H1 (cell line): ENCODE measurements at regions not wholly inside any gene's neighbourhood (a gene's known extent, or its start where the extent isn't known, plus 50 kb on each side); places are given as distances from the start of the nearest gene placed in this dataset.

Source experiments
- CTCF ChIA-PET: fragments of 300-600 bp; sonication (Branson Sonifier 250); formaldehyde crosslinking; loops from one replicate; lab custom pipeline; 2021; ENCODE audit not compliant: partially characterized antibody; lab: Charles Lee
- POLR2A ChIA-PET: fragments of 300-600 bp; sonication (Branson Sonifier 250); formaldehyde crosslinking; loops from one replicate; lab custom pipeline; 2021; ENCODE audit warnings: inconsistent platforms; ENCODE audit not compliant: partially characterized antibody; lab: Charles Lee
- DNase-seq, 2 experiments: peaks; one replicate each; pipeline versions ENCODE4 v3.0.0 to v3.0.0-alpha.2; 2010 to 2022; ENCODE audit warnings: low spot score in 2 of 2, low read depth in 1 of 2, mixed read lengths in 1 of 2
- FAIRE-seq: peaks from 2 replicates; lab custom pipeline; 2011; peaks lifted over from hg19 to GRCh38; lab: Jason Lieb, UNC
- H2AFZ ChIP-seq: 2 replicates; pipeline ENCODE4 v1.8.1; 2012; ENCODE audit warnings: low read length, inconsistent platforms
- H2AK5ac ChIP-seq: 2 replicates; pipeline ENCODE4 v1.6.1; 2013; ENCODE audit warnings: low read depth, low read length
- H2BK120ac ChIP-seq: replicated peaks from 2 replicates; pipeline ENCODE3; 2013; ENCODE audit warnings: low read depth, low read length, inconsistent platforms
- H2BK12ac ChIP-seq: 2 replicates; pipeline ENCODE4 v1.6.1; 2013; ENCODE audit warnings: low read depth, low read length
- H2BK15ac ChIP-seq: 2 replicates; pipeline ENCODE4 v1.6.1; 2013; ENCODE audit warnings: low read length
- H2BK20ac ChIP-seq: 2 replicates; pipeline ENCODE4 v1.6.1; 2013; ENCODE audit warnings: low read length
- H2BK5ac ChIP-seq: 2 replicates; pipeline ENCODE4 v1.6.1; 2013; ENCODE audit warnings: low read depth, low read length
- H3K14ac ChIP-seq: 2 replicates; pipeline ENCODE4 v1.6.1; 2013; ENCODE audit warnings: inconsistent platforms; ENCODE audit not compliant: insufficient read length
- H3K18ac ChIP-seq: 2 replicates; pipeline ENCODE4 v1.6.1; 2013; ENCODE audit warnings: low read length; ENCODE audit errors: extremely low read depth
- H3K23ac ChIP-seq: 2 replicates; pipeline ENCODE4 v1.6.1; 2013; ENCODE audit warnings: inconsistent platforms; ENCODE audit not compliant: insufficient read length
- H3K23me2 ChIP-seq: 2 replicates; pipeline ENCODE4 v1.6.1; 2013; ENCODE audit warnings: low read depth, low read length
- H3K27ac ChIP-seq: 2 replicates; pipeline ENCODE4 v1.6.1; 2011; ENCODE audit warnings: low read depth, low read length, inconsistent platforms
- H3K27me3 ChIP-seq, 4 experiments: replicated peaks in 1 of 4; 1 replicate in 1 of 4; 2 replicates in 3 of 4; pipeline versions ENCODE4 v1.6.1 to v1.8.1; 2011 to 2013; ENCODE audit warnings: low read length in 3 of 4, mild to moderate bottlenecking in 3 of 4, inconsistent platforms in 2 of 4, mixed read lengths in 2 of 4, moderate library complexity in 1 of 4; ENCODE audit not compliant: control insufficient read depth in 3 of 4, insufficient read depth in 3 of 4; ENCODE audit errors: extremely low read depth in 1 of 4
- H3K36me3 ChIP-seq, 4 experiments: 2 replicates each; pipeline versions ENCODE4 v1.6.1 to v1.8.1; 2011 to 2013; ENCODE audit warnings: mild to moderate bottlenecking in 4 of 4, low read length in 3 of 4, moderate library complexity in 2 of 4, control low read depth in 1 of 4, inconsistent platforms in 1 of 4; ENCODE audit not compliant: insufficient read depth in 4 of 4, control insufficient read depth in 2 of 4
- H3K4ac ChIP-seq: replicated peaks from 2 replicates; pipeline ENCODE3; 2013; ENCODE audit warnings: low read length, low read depth, mixed read lengths, inconsistent platforms; ENCODE audit not compliant: insufficient read length
- H3K4me1 ChIP-seq, 4 experiments: replicated peaks in 1 of 4; 1 replicate in 1 of 4; 2 replicates in 3 of 4; pipeline versions ENCODE4 v1.6.1 to v1.8.1; 2011 to 2013; ENCODE audit warnings: low read length in 3 of 4, inconsistent platforms in 2 of 4, mixed read lengths in 1 of 4; ENCODE audit not compliant: insufficient read depth in 4 of 4, control insufficient read depth in 3 of 4
- H3K4me2 ChIP-seq, 2 experiments: 2 replicates each; pipeline versions ENCODE4 v1.6.1 to v1.8.1; 2011 to 2013; ENCODE audit warnings: low read depth in 2 of 2, low read length in 2 of 2, control low read depth in 1 of 2, inconsistent platforms in 1 of 2, mild to moderate bottlenecking in 1 of 2; ENCODE audit not compliant: insufficient read depth in 1 of 2
- H3K4me3 ChIP-seq, 4 experiments: fragments of 200-600, 300-600 bp in 1 of 4; sonication (generic), shearing (Covaris generic), sonication (Bioruptor Twin) in 1 of 4; 2 replicates each; pipeline versions ENCODE4 v1.5.1 to v1.8.1; 2011 to 2016; ENCODE audit warnings: low read length in 4 of 4, low read depth in 3 of 4, control low read depth in 2 of 4, inconsistent platforms in 2 of 4, mild to moderate bottlenecking in 2 of 4, mixed read lengths in 1 of 4, moderate library complexity in 1 of 4; ENCODE audit not compliant: insufficient read depth in 2 of 4; ENCODE audit errors: extremely low read depth in 1 of 4
- H3K56ac ChIP-seq: replicated peaks from 2 replicates; pipeline ENCODE3; 2013; ENCODE audit warnings: low read depth, mild to moderate bottlenecking, mixed read lengths, low read length, inconsistent platforms; ENCODE audit not compliant: insufficient read length
- H3K79me1 ChIP-seq: 2 replicates; pipeline ENCODE4 v1.6.1; 2013; ENCODE audit warnings: low read depth, low read length, control low read depth
- H3K79me2 ChIP-seq, 2 experiments: 2 replicates each; pipeline versions ENCODE4 v1.6.1 to v1.8.1; 2012 to 2013; ENCODE audit warnings: low read length in 2 of 2, mild to moderate bottlenecking in 2 of 2, inconsistent platforms in 1 of 2; ENCODE audit not compliant: insufficient read depth in 2 of 2, control insufficient read depth in 1 of 2
- H3K9ac ChIP-seq, 4 experiments: replicated peaks in 1 of 4; 1 replicate in 1 of 4; 2 replicates in 3 of 4; pipeline versions ENCODE4 v1.6.1 to v1.8.1; 2011 to 2013; ENCODE audit warnings: low read depth in 3 of 4, low read length in 3 of 4, control low read depth in 2 of 4, mild to moderate bottlenecking in 2 of 4, moderate library complexity in 2 of 4, inconsistent platforms in 1 of 4; ENCODE audit errors: extremely low read depth in 1 of 4
- H3K9me3 ChIP-seq, 2 experiments: 2 replicates each; pipeline versions ENCODE4 v1.6.1 to v1.8.1; 2012 to 2013; ENCODE audit warnings: mild to moderate bottlenecking in 2 of 2, moderate library complexity in 2 of 2, control low read depth in 1 of 2, inconsistent platforms in 1 of 2, low read depth in 1 of 2, low read length in 1 of 2, mixed read lengths in 1 of 2; ENCODE audit not compliant: insufficient read depth in 2 of 2
- H4K20me1 ChIP-seq, 2 experiments: replicated peaks in 1 of 2; 2 replicates each; pipeline versions ENCODE3 to v1.8.1; 2011 to 2013; ENCODE audit warnings: inconsistent platforms in 2 of 2, low read length in 2 of 2, mild to moderate bottlenecking in 1 of 2; ENCODE audit not compliant: insufficient read depth in 2 of 2, control insufficient read depth in 1 of 2
- H4K5ac ChIP-seq: 2 replicates; pipeline ENCODE4 v1.6.1; 2013; ENCODE audit warnings: low read length, low read depth, mixed read lengths, inconsistent platforms; ENCODE audit not compliant: insufficient read length
- H4K8ac ChIP-seq: 2 replicates; pipeline ENCODE4 v1.8.0; 2013; ENCODE audit warnings: mild to moderate bottlenecking, moderate library complexity, low read length, inconsistent platforms; ENCODE audit not compliant: insufficient read depth; ENCODE audit errors: extremely low read depth
- H4K91ac ChIP-seq: replicated peaks from 2 replicates; pipeline ENCODE3; 2013; ENCODE audit warnings: low read length, mixed read lengths, inconsistent platforms; ENCODE audit not compliant: insufficient read length
- ATF3 ChIP-seq: IDR thresholded peaks from 2 replicates; pipeline ENCODE4 v1.6.1; 2011; ENCODE audit warnings: low read depth, mild to moderate bottlenecking, low read length; ENCODE audit not compliant: insufficient read depth
- CBX5 ChIP-seq: fragments of 300-800, 300-1000 bp; sonication (generic); IDR thresholded peaks from 2 replicates; pipeline ENCODE4 v1.7.1; 2016; ENCODE audit warnings: antibody characterized with exemption, low read length, low read depth
- EZH2 ChIP-seq: fragments of 200-600 bp; sonication (generic); IDR thresholded peaks from 2 replicates; pipeline ENCODE4 v1.7.1; 2012; ENCODE audit warnings: low read depth, mild to moderate bottlenecking, moderate library complexity, low read length, inconsistent platforms; ENCODE audit not compliant: severe bottlenecking
- HDAC6 ChIP-seq: IDR thresholded peaks from one replicate; pipeline ENCODE4 v1.7.1; 2012; ENCODE audit warnings: low read depth, mild to moderate bottlenecking, inconsistent platforms, low read length, moderate library complexity
- POLR2AphosphoS5 ChIP-seq: IDR thresholded peaks from 2 replicates; pipeline ENCODE4 v1.6.1; 2011; ENCODE audit warnings: low read depth, low read length
- WGBS, 2 experiments: shearing (Covaris generic) in 1 of 2; methylation state at CpG; one replicate each; pipeline versions ENCODE4 v1.1.6 to v1.1.7; 2013 to 2015; ENCODE audit warnings: low lambda C conversion rate in 2 of 2, mixed read lengths in 2 of 2, inconsistent platforms in 1 of 2, low coverage in 1 of 2, missing lambda C conversion rate in 1 of 2; ENCODE audit not compliant: insufficient replicate concordance in 2 of 2, insufficient coverage in 1 of 2, insufficient read length in 1 of 2; ENCODE audit errors: extremely low coverage in 1 of 2, missing lambda C conversion rate in 1 of 2; 5-methylcytosine and 5-hydroxymethylcytosine counted together

- Histone ChIP-seq H3K4me3 (no peak overlapping the region), H2AFZ (no peak overlapping the region), H4K8ac (no peak overlapping the region), H3K18ac (no peak overlapping the region), H3K9ac (0 out of 7 replicates have a peak overlapping the region, but pooled peaks of 1 of the 4 experiments have one; percentile 13), H3K4me2 (no peak overlapping the region), H3K56ac (no peak overlapping the region), H3K9me3 (no peaks in the 10 kb centered on the region), H4K91ac (no peak overlapping the region), H3K79me2 (no peaks in the 10 kb centered on the region), H3K79me1 (no peaks in the 10 kb centered on the region), H4K5ac (no peak overlapping the region), H3K4me1 (no peaks in the 10 kb centered on the region), H2AK5ac (no peak overlapping the region), H2BK5ac (no peak overlapping the region), H2BK12ac (no peak overlapping the region), H3K14ac (no peak overlapping the region), H3K36me3 (no peaks in the 10 kb centered on the region), H3K23me2 (no peaks in the 10 kb centered on the region), H4K20me1 (peaks cover 0 to 2% of the 10 kb centered on the region in 2 experiments), H3K23ac (no peak overlapping the region), H2BK15ac (no peak overlapping the region), H3K27ac (no peak overlapping the region), H3K4ac (no peak overlapping the region), H3K27me3 (no peaks in the 10 kb centered on the region), H2BK20ac (no peak overlapping the region), H2BK120ac (no peak overlapping the region)
- CTCF ChIA-PET: interaction anchor here (1.2 to 1.6 kb wide), 2 partner anchors 12 to 13 kb away, joined by 4 to 5 read pairs; no protein-coding TSS in a partner anchor
- 84% methylated on average over 10 of the region's 10 CpGs; no CpG with 5 or more reads in 1 of the 2 experiments for WGBS, 2 experiments
- POLR2A ChIA-PET: no interaction called here
- FAIRE-seq (no peak), DNase-seq (no peak)
- no peak for TF ChIP-seq POLR2AphosphoS5
- no peak for TF ChIP-seq ATF3
- TF ChIP-seq EZH2: no peak
- TF ChIP-seq HDAC6: no peak
- TF ChIP-seq CBX5: no peak
Observed at GRCh38 chr6:1144842-1145767, 166.8 kb upstream of the FOXQ1 start.
